PC-3 (cell line): ENCODE measurements at regions not wholly inside any gene's neighbourhood (a gene's known extent, or its start where the extent isn't known, plus 50 kb on each side); places are given as distances from the start of the nearest gene placed in this dataset.

Experiments
- ATAC-seq: fragments of 200-7000 bp; cut with Tn5 transposase; 2 replicates; pipeline ENCODE4 v1.9.1; 2020; ENCODE audit warnings: mild to moderate bottlenecking, moderate library complexity
- BruUV-seq: library from RNA; stranded (reverse); fragments of 400-500 nt; replicated peaks from 2 replicates; lab custom pipeline; 2021; lab: Mats Ljungman, UMichigan
- CTCF ChIA-PET: fragments of 300-600 bp; sonication (Branson Sonifier 250); formaldehyde crosslinking; loops from one replicate; lab custom pipeline; 2022; ENCODE audit warnings: antibody characterized with exemption; lab: Charles Lee
- POLR2A ChIA-PET: fragments of 300-600 bp; sonication (Branson Sonifier 250); formaldehyde crosslinking; loops from one replicate; lab custom pipeline; 2022; ENCODE audit warnings: antibody characterized with exemption; ENCODE audit not compliant: unreplicated experiment; lab: Charles Lee
- DNase-seq: peaks from one replicate; pipeline ENCODE4 v3.0.0-alpha.2; 2015
- H2AFZ ChIP-seq: fragments of 300-600 bp; sonication (generic); 2 replicates; pipeline ENCODE4 v1.6.0; 2016; ENCODE audit warnings: antibody characterized with exemption, low read length
- H3F3A ChIP-seq: fragments of 300-600 bp; sonication (generic); one replicate; pipeline ENCODE4 v1.6.0; 2017; ENCODE audit warnings: antibody characterized with exemption, low read length, control low read depth, mild to moderate bottlenecking; ENCODE audit not compliant: unreplicated experiment
- H3K27ac ChIP-seq: fragments of 300-600 bp; sonication (generic); 2 replicates; pipeline ENCODE4 v1.5.1; 2016; ENCODE audit warnings: mild to moderate bottlenecking, low read length
- H3K27me3 ChIP-seq: fragments of 300-600 bp; sonication (generic); 2 replicates; pipeline ENCODE4 v1.6.1; 2016; ENCODE audit warnings: low read length, mixed read lengths
- H3K36me3 ChIP-seq: fragments of 300-600 bp; sonication (generic); 2 replicates; pipeline ENCODE4 v1.6.1; 2016; ENCODE audit warnings: low read depth, mixed run types, low read length, mixed read lengths
- H3K4me1 ChIP-seq: fragments of 300-600 bp; sonication (generic); 2 replicates; pipeline ENCODE4 v1.5.1; 2016; ENCODE audit warnings: low read length; ENCODE audit not compliant: insufficient read depth
- H3K4me2 ChIP-seq: fragments of 300-600 bp; sonication (generic); 2 replicates; pipeline ENCODE4 v1.6.0; 2016; ENCODE audit warnings: low read length
- H3K4me3 ChIP-seq: fragments of 300-600 bp; sonication (generic); 2 replicates; pipeline ENCODE4 v1.5.1; 2016; ENCODE audit warnings: mild to moderate bottlenecking, low read length, mixed read lengths
- H3K79me2 ChIP-seq: fragments of 300-600 bp; sonication (generic); 2 replicates; pipeline ENCODE4 v1.6.1; 2017; ENCODE audit warnings: low read length, mixed read lengths
- H3K9ac ChIP-seq: fragments of 300-600 bp; sonication (generic); 2 replicates; pipeline ENCODE4 v1.6.0; 2016; ENCODE audit warnings: mild to moderate bottlenecking, low read length
- H3K9me2 ChIP-seq: fragments of 300-600 bp; sonication (generic); replicated peaks from 2 replicates; pipeline ENCODE4 v1.6.1; 2016; ENCODE audit warnings: mixed run types, low read length, mixed read lengths
- H3K9me3 ChIP-seq: fragments of 300-600 bp; sonication (generic); 2 replicates; pipeline ENCODE4 v1.6.1; 2016; ENCODE audit warnings: low read length, mixed read lengths
- H4K20me1 ChIP-seq: fragments of 300-600 bp; sonication (generic); 2 replicates; pipeline ENCODE4 v1.6.1; 2016; ENCODE audit warnings: low read length, mixed read lengths
- CTCF ChIP-seq: fragments of 300-600 bp; sonication (generic); conservative IDR thresholded peaks from 2 replicates; pipeline ENCODE4 v1.5.1; 2017; ENCODE audit warnings: antibody characterized with exemption, low read depth, mild to moderate bottlenecking, low read length
- EZH2 ChIP-seq: fragments of 300-600 bp; sonication (generic); IDR thresholded peaks from one replicate; pipeline ENCODE4 v1.6.1; 2017; ENCODE audit warnings: antibody characterized with exemption, mild to moderate bottlenecking, low read length; ENCODE audit not compliant: unreplicated experiment
- EZH2phosphoT487 ChIP-seq: fragments of 300-600 bp; sonication (generic); IDR thresholded peaks from 2 replicates; pipeline ENCODE4 v1.6.1; 2018; ENCODE audit warnings: mild to moderate bottlenecking, antibody characterized with exemption, low read length, borderline replicate concordance
- intact Hi-C: fragments of 100-400 bp; cut with micrococcal nuclease; formaldehyde crosslinking; loops from 2 replicates; pipeline ENCODE4 v1.9.0; 2023

- CTCF ChIA-PET: no interaction called here
- intact Hi-C loops: no loop called here
Measured at GRCh38 chr22:26821854-26822253, 164.5 kb downstream of the MIAT start.

GRCh38 chr22:26822313-26822712 is 164.9 kb downstream of the MIAT start:
- H3K9ac ChIP-seq: no peak overlapping the region
- no peaks in the 10 kb centered on the region for H3K9me3 ChIP-seq
- no peaks in the 10 kb centered on the region for H3K9me2 ChIP-seq
- H3K27ac ChIP-seq: no peak overlapping the region
- no peaks in the 10 kb centered on the region for H3K36me3 ChIP-seq
- BruUV-seq: no TSS peak
- ATAC-seq (no peak), DNase-seq (no peak)
- no peaks in the 10 kb centered on the region for H3F3A ChIP-seq
- H3K4me3 ChIP-seq: no peak overlapping the region
- H3K79me2 ChIP-seq: no peaks in the 10 kb centered on the region
- POLR2A ChIA-PET: no interaction called here
- intact Hi-C loops: no loop called here
- CTCF ChIA-PET: no interaction called here
- no peak overlapping the region for H3K4me2 ChIP-seq
- no peak overlapping the region for H2AFZ ChIP-seq
- H4K20me1 ChIP-seq: no peaks in the 10 kb centered on the region
- H3K4me1 ChIP-seq: no peaks in the 10 kb centered on the region
- peaks cover 13% of the 10 kb centered on the region; the same call in 1 of the 2 replicates for H3K27me3 ChIP-seq
- TF ChIP-seq CTCF: no peak
- TF ChIP-seq EZH2phosphoT487: no peak
- no peak for TF ChIP-seq EZH2

More at GRCh38 chr22:26821854-26822253, 164.5 kb downstream of the MIAT start:
- Histone ChIP-seq H3K4me1 (no peaks in the 10 kb centered on the region), H3F3A (no peaks in the 10 kb centered on the region), H3K4me3 (no peak overlapping the region), H3K27ac (no peak overlapping the region), H3K27me3 (peaks cover 13% of the 10 kb centered on the region; the same call in 1 of the 2 replicates), H2AFZ (no peak overlapping the region), H3K9ac (no peak overlapping the region), H3K79me2 (no peaks in the 10 kb centered on the region), H3K9me2 (no peaks in the 10 kb centered on the region), H3K36me3 (no peaks in the 10 kb centered on the region), H3K9me3 (no peaks in the 10 kb centered on the region), H4K20me1 (no peaks in the 10 kb centered on the region), H3K4me2 (no peak overlapping the region)
- POLR2A ChIA-PET: no interaction called here
- no TSS peak for BruUV-seq
- DNase-seq (no peak), ATAC-seq (no peak)
- TF ChIP-seq EZH2phosphoT487 (no peak), CTCF (no peak), EZH2 (no peak)

- CTCF ChIA-PET: no interaction called here
Measured at GRCh38 chr22:26823966-26824365, 166.6 kb downstream of the MIAT start.

More at GRCh38 chr22:26823966-26824365, 166.6 kb downstream of the MIAT start:
- DNase-seq (no peak), ATAC-seq (no peak)
- Histone ChIP-seq H3K4me3 (no peak overlapping the region), H3K79me2 (no peaks in the 10 kb centered on the region), H3K9me3 (no peaks in the 10 kb centered on the region), H2AFZ (no peak overlapping the region), H3K4me2 (no peak overlapping the region), H3K9ac (no peak overlapping the region), H3K27me3 (peaks cover 16% of the 10 kb centered on the region), H4K20me1 (no peaks in the 10 kb centered on the region), H3F3A (no peaks in the 10 kb centered on the region), H3K27ac (no peak overlapping the region), H3K9me2 (no peaks in the 10 kb centered on the region), H3K36me3 (no peaks in the 10 kb centered on the region), H3K4me1 (no peaks in the 10 kb centered on the region)
- intact Hi-C loops: no loop called here
- BruUV-seq: no TSS peak
- POLR2A ChIA-PET: no interaction called here
- TF ChIP-seq CTCF: no peak
- no peak for TF ChIP-seq EZH2
- TF ChIP-seq EZH2phosphoT487: no peak
